ENCODE measurements at regions not wholly inside any gene's neighbourhood (a gene's known extent, or its start where the extent isn't known, plus 50 kb on each side); places are given as distances from the start of the nearest gene placed in this dataset.

- ChIA-PET CTCF (ENCODE audit: low intra/inter-chr PET ratio) (no interaction called here), POLR2A (no interaction called here)
- Histone ChIP-seq H3K27ac (ENCODE audit: extremely low read depth, low read depth, low read length) (no peak overlapping the region), H4K20me1 (replicated peaks; ENCODE audit: control insufficient read depth, insufficient read depth, low read length) (no peaks in the 10 kb centered on the region), H3K27me3 (ENCODE audit: control insufficient read depth in 2 of 2, insufficient read depth in 2 of 2, low read length in 2 of 2) (no peaks in the 10 kb centered on the region), H3K4me1 (replicated peaks in 1 of 2; ENCODE audit: control insufficient read depth in 2 of 2, insufficient read depth in 2 of 2, low read length in 2 of 2) (no peaks in the 10 kb centered on the region), H3K9ac (ENCODE audit: insufficient read depth in 1 of 2, low read depth in 2 of 2, low read length in 2 of 2) (no peak overlapping the region), H3K4me2 (ENCODE audit: insufficient read depth, low read length) (no peak overlapping the region), H3K9me3 (replicated peaks; ENCODE audit: control insufficient read depth, insufficient read depth, low read depth, low read length) (no peaks in the 10 kb centered on the region), H3K9me1 (ENCODE audit: control insufficient read depth, insufficient read depth, low read length) (no peaks in the 10 kb centered on the region), H3K79me2 (ENCODE audit: control insufficient read depth, insufficient read depth, low read length) (no peaks in the 10 kb centered on the region), H3K4me3 (no peak overlapping the region), H2AFZ (ENCODE audit: low read depth, low read length) (no peak overlapping the region), H3K36me3 (ENCODE audit: control insufficient read depth, insufficient read depth, low read length) (no peaks in the 10 kb centered on the region)
- FAIRE-seq (no peak), ATAC-seq (no peak), DNase-seq (ENCODE audit: extremely low read depth in 1 of 4, low spot score in 3 of 4) (no peak)
- 5% methylated on average over 6 of the region's 6 CpGs for WGBS (ENCODE audit: insufficient coverage, low coverage, missing lambda C conversion rate)
- no TSS peak for BruUV-seq (replicated peaks)
- in situ Hi-C loops (cut with MboI) (no loop called here), intact Hi-C loops (cut with micrococcal nuclease) (no loop called here)
- TF ChIP-seq SRSF9 (IDR thresholded peaks at IDR 0.05; ENCODE audit: borderline replicate concordance, low read depth, low read length) (no peak), ZNF282 (CRISPR knock-in tag; IDR thresholded peaks at IDR 0.05) (no peak), CUX1 (CRISPR knock-in tag; IDR thresholded peaks at IDR 0.05) (no peak), LEF1 (IDR thresholded peaks at IDR 0.05) (no peak), DIDO1 (tag; IDR thresholded peaks at IDR 0.05; ENCODE audit: low read depth) (no peak), MYNN (IDR thresholded peaks at IDR 0.05) (no peak), MYNN (CRISPR knock-in tag; IDR thresholded peaks at IDR 0.05) (no peak), SAFB (IDR thresholded peaks at IDR 0.05; ENCODE audit: borderline replicate concordance, low read depth, low read length) (no peak), KDM2B (CRISPR knock-in tag; IDR thresholded peaks at IDR 0.05) (no peak), POLR2G (IDR thresholded peaks at IDR 0.05; ENCODE audit: low read depth, low read length) (no peak), CBX8 (IDR thresholded peaks at IDR 0.05; ENCODE audit: borderline replicate concordance, extremely low read depth, low read depth, low read length, poor library complexity, severe bottlenecking) (no peak), ATF4 (CRISPR knock-in tag; IDR thresholded peaks at IDR 0.05) (no peak), BRF1 (IDR thresholded peaks at IDR 0.05; ENCODE audit: borderline replicate concordance, extremely low read depth, insufficient read length) (no peak), ZNF311 (CRISPR knock-in tag; IDR thresholded peaks at IDR 0.05) (no peak), ZFP30 (CRISPR knock-in tag; IDR thresholded peaks at IDR 0.05; ENCODE audit: borderline replicate concordance) (no peak)
These were observed 350.8 kb upstream of the GRIA3 start for GRCh38 chrX:122833230-122833629.

Measured in K562 (cell line).